IMR-90 (cell line): ENCODE measurements at regions not wholly inside any gene's neighbourhood (a gene's known extent, or its start where the extent isn't known, plus 50 kb on each side); places are given as distances from the start of the nearest gene placed in this dataset.

Experiments
- ATAC-seq: fragments of 200-7000 bp; cut with Tn5 transposase; 2 replicates; pipeline ENCODE4 v1.9.1; 2020; ENCODE audit warnings: low read depth, mild to moderate bottlenecking, moderate library complexity
- BruUV-seq: library from RNA; stranded (reverse); fragments of 400-500 nt; replicated peaks from 2 replicates; lab custom pipeline; 2021; lab: Mats Ljungman, UMichigan
- CTCF ChIA-PET: fragments of 300-600 bp; formaldehyde crosslinking; extraction: SDS; loops from one replicate; lab custom pipeline; 2021; ENCODE audit warnings: antibody characterized with exemption; lab: Yijun Ruan, JAX
- POLR2A ChIA-PET: fragments of 300-600 bp; sonication (Branson Sonifier 250); formaldehyde crosslinking; loops from one replicate; lab custom pipeline; 2022; ENCODE audit warnings: antibody characterized with exemption; ENCODE audit not compliant: unreplicated experiment; lab: Charles Lee
- DNase-seq: peaks from one replicate; pipeline ENCODE4 v3.0.0; 2013
- H2AFZ ChIP-seq: replicated peaks from 2 replicates; pipeline ENCODE3; 2013; ENCODE audit warnings: low read length, mild to moderate bottlenecking; ENCODE audit not compliant: poor library complexity
- H2AK5ac ChIP-seq: 2 replicates; pipeline ENCODE4 v1.6.1; 2013; ENCODE audit warnings: low read depth, low read length, inconsistent platforms
- H2AK9ac ChIP-seq: replicated peaks from 2 replicates; pipeline ENCODE3; 2013; ENCODE audit warnings: mild to moderate bottlenecking, low read depth, low read length, moderate library complexity; ENCODE audit not compliant: poor library complexity
- H2BK120ac ChIP-seq: 2 replicates; pipeline ENCODE4 v1.6.1; 2013; ENCODE audit warnings: low read depth, low read length, inconsistent platforms
- H2BK15ac ChIP-seq: 3 replicates; pipeline ENCODE4 v1.6.1; 2013; ENCODE audit warnings: low read depth, low read length, inconsistent platforms
- H2BK20ac ChIP-seq: 2 replicates; pipeline ENCODE4 v1.6.1; 2013; ENCODE audit warnings: low read depth, mild to moderate bottlenecking, inconsistent platforms, low read length, moderate library complexity
- H2BK5ac ChIP-seq: 2 replicates; pipeline ENCODE4 v1.6.1; 2013; ENCODE audit warnings: mild to moderate bottlenecking, low read depth, low read length, inconsistent platforms; ENCODE audit not compliant: poor library complexity, severe bottlenecking
- H3K14ac ChIP-seq: replicated peaks from 2 replicates; pipeline ENCODE4 v1.6.1; 2013; ENCODE audit warnings: low read depth, low read length, inconsistent platforms
- H3K18ac ChIP-seq: 2 replicates; pipeline ENCODE4 v1.6.1; 2013; ENCODE audit warnings: low read depth, low read length, control low read depth
- H3K23ac ChIP-seq: 2 replicates; pipeline ENCODE4 v1.6.1; 2013; ENCODE audit warnings: low read depth, low read length, inconsistent platforms
- H3K27ac ChIP-seq: 2 replicates; pipeline ENCODE4 v1.5.1; 2013; ENCODE audit warnings: mild to moderate bottlenecking, control low read depth, low read length; ENCODE audit not compliant: insufficient read depth
- H3K27me3 ChIP-seq: 2 replicates; pipeline ENCODE4 v1.6.1; 2013; ENCODE audit warnings: low read length; ENCODE audit not compliant: control insufficient read depth, insufficient read depth
- H3K36me3 ChIP-seq: 2 replicates; pipeline ENCODE4 v1.6.1; 2013; ENCODE audit warnings: low read length, mixed read lengths; ENCODE audit not compliant: control insufficient read depth, insufficient read depth
- H3K4ac ChIP-seq: 2 replicates; pipeline ENCODE4 v1.6.1; 2013; ENCODE audit warnings: low read depth, low read length, inconsistent platforms
- H3K4me1 ChIP-seq: 2 replicates; pipeline ENCODE4 v1.6.1; 2013; ENCODE audit warnings: low read length, mixed read lengths; ENCODE audit not compliant: control insufficient read depth, insufficient read depth
- H3K4me2 ChIP-seq: 2 replicates; pipeline ENCODE4 v1.6.1; 2013; ENCODE audit warnings: low read depth, mild to moderate bottlenecking, control low read depth, low read length, moderate library complexity
- H3K4me3 ChIP-seq: 2 replicates; pipeline ENCODE4 v1.5.1; 2013; ENCODE audit warnings: low read depth, mild to moderate bottlenecking, control low read depth, low read length, moderate library complexity; ENCODE audit not compliant: insufficient read depth
- H3K56ac ChIP-seq: 2 replicates; pipeline ENCODE4 v1.6.1; 2013; ENCODE audit warnings: low read length, inconsistent platforms; ENCODE audit not compliant: insufficient read depth; ENCODE audit errors: extremely low read depth
- H3K79me1 ChIP-seq, 2 experiments: 2 replicates each; pipeline ENCODE4 v1.6.1; 2013; ENCODE audit warnings: low read length in 2 of 2, inconsistent platforms in 1 of 2, low read depth in 1 of 2
- H3K9ac ChIP-seq: 2 replicates; pipeline ENCODE4 v1.6.1; 2013; ENCODE audit warnings: low read depth, low read length, control low read depth
- H3K9me1 ChIP-seq: 2 replicates; pipeline ENCODE4 v1.6.1; 2013; ENCODE audit warnings: low read length, inconsistent platforms; ENCODE audit not compliant: insufficient read depth
- H3K9me3 ChIP-seq: 2 replicates; pipeline ENCODE4 v1.6.1; 2013; ENCODE audit warnings: low read length; ENCODE audit not compliant: control insufficient read depth, insufficient read depth
- H4K20me1 ChIP-seq: 2 replicates; pipeline ENCODE4 v1.6.1; 2013; ENCODE audit warnings: low read length, inconsistent platforms; ENCODE audit not compliant: insufficient read depth
- H4K5ac ChIP-seq: 2 replicates; pipeline ENCODE4 v1.6.1; 2013; ENCODE audit warnings: mild to moderate bottlenecking, low read depth, low read length, control low read depth
- H4K8ac ChIP-seq, 2 experiments: 2 replicates each; pipeline ENCODE4 v1.6.1; 2013; ENCODE audit warnings: low read depth in 2 of 2, low read length in 2 of 2, control low read depth in 1 of 2, inconsistent platforms in 1 of 2
- H4K91ac ChIP-seq: 2 replicates; pipeline ENCODE4 v1.6.1; 2013; ENCODE audit warnings: low read depth, low read length, inconsistent platforms; ENCODE audit not compliant: insufficient read depth
- BHLHE40 ChIP-seq: fragments of 150-350 bp; IDR thresholded peaks from 2 replicates; pipeline ENCODE4 v1.6.1; 2016; ENCODE audit warnings: mild to moderate bottlenecking, low read depth, low read length
- CEBPB ChIP-seq: IDR thresholded peaks from 2 replicates; pipeline ENCODE4 v1.6.1; 2012; ENCODE audit warnings: low read depth, low read length, improper control_type of control experiment
- CTCF ChIP-seq: conservative IDR thresholded peaks from 2 replicates; pipeline ENCODE4 v1.5.1; 2012; ENCODE audit warnings: mild to moderate bottlenecking, low read depth, low read length, improper control_type of control experiment
- ELK1 ChIP-seq: fragments of 150-350 bp; IDR thresholded peaks from 2 replicates; pipeline ENCODE4 v1.6.1; 2016; ENCODE audit warnings: low read depth, mild to moderate bottlenecking, low read length, moderate library complexity, borderline replicate concordance
- MXI1 ChIP-seq: IDR thresholded peaks from 2 replicates; pipeline ENCODE4 v1.6.1; 2012; ENCODE audit warnings: low read depth, mild to moderate bottlenecking, low read length, moderate library complexity, borderline replicate concordance
- NFE2L2 ChIP-seq: fragments of 150-350 bp; IDR thresholded peaks from 2 replicates; pipeline ENCODE4 v1.6.1; 2016; ENCODE audit warnings: low read depth, mild to moderate bottlenecking, low read length
- POLR2A ChIP-seq: IDR thresholded peaks from 2 replicates; pipeline ENCODE4 v1.6.1; 2012; ENCODE audit warnings: mild to moderate bottlenecking, low read depth, low read length
- RFX5 ChIP-seq: IDR thresholded peaks from 2 replicates; pipeline ENCODE4 v1.8.0; 2012; ENCODE audit warnings: low read depth, mild to moderate bottlenecking, low read length, moderate library complexity
- USF2 ChIP-seq: fragments of 150-350 bp; IDR thresholded peaks from 2 replicates; pipeline ENCODE4 v1.6.1; 2017; ENCODE audit warnings: mild to moderate bottlenecking, antibody characterized with exemption, low read length, low read depth
- WGBS, 2 experiments: methylation state at CpG; one replicate each; pipeline versions ENCODE4 v1.1.5 to v1.1.7; 2013; ENCODE audit warnings: missing lambda C conversion rate in 2 of 2; ENCODE audit not compliant: insufficient read length in 1 of 2; ENCODE audit errors: extremely low coverage in 2 of 2; 5-methylcytosine and 5-hydroxymethylcytosine counted together
- dilution Hi-C: fragments of 300-500 bp; cut with HindIII; formaldehyde crosslinking; loops from one replicate; pipeline ENCODE4 v1.14.3; 2018; ENCODE audit warnings: low sequenced_read_pairs; ENCODE audit not compliant: unreplicated experiment
- in situ Hi-C: fragments of 300-500 bp; cut with MboI; formaldehyde crosslinking; loops from 3 replicates; pipeline ENCODE4 v1.14.3; 2019; ENCODE audit warnings: low sequenced_read_pairs, inconsistent platforms, mixed read lengths
- intact Hi-C: fragments of 100-400 bp; cut with micrococcal nuclease; formaldehyde crosslinking; loops from 2 replicates; pipeline ENCODE4 v1.10.0; 2022

- H3K4me1 ChIP-seq: no peaks in the 10 kb centered on the region
- H2AFZ ChIP-seq: no peak overlapping the region
- no TSS peak for BruUV-seq
- no peak overlapping the region for H3K14ac ChIP-seq
- ChIA-PET POLR2A (no interaction called here), CTCF (no interaction called here)
- no peak overlapping the region for H2BK15ac ChIP-seq
- H2BK120ac ChIP-seq: no peak overlapping the region
- ATAC-seq (no peak), DNase-seq (no peak)
- no peaks in the 10 kb centered on the region for H3K36me3 ChIP-seq
- H4K91ac ChIP-seq: no peak overlapping the region
- in situ Hi-C loops (no loop called here), dilution Hi-C loops (no loop called here), intact Hi-C loops (no loop called here)
- no peak overlapping the region for H2BK20ac ChIP-seq
- no peaks in the 10 kb centered on the region for H3K9me1 ChIP-seq
- no peak overlapping the region for H4K5ac ChIP-seq
- no peak overlapping the region for H4K8ac ChIP-seq
- no peak overlapping the region for H3K23ac ChIP-seq
- no peak overlapping the region for H3K9ac ChIP-seq
- no peak overlapping the region for H3K4ac ChIP-seq
- no CpG with 5 or more reads among the region's 3 CpGs for WGBS, 2 experiments
- H3K27ac ChIP-seq: no peak overlapping the region
- no peak overlapping the region for H3K18ac ChIP-seq
- H3K79me1 ChIP-seq: no peaks in the 10 kb centered on the region
- no peak overlapping the region for H2AK5ac ChIP-seq
- no peak overlapping the region for H2AK9ac ChIP-seq
- TF ChIP-seq MXI1: no peak
- TF ChIP-seq ELK1: no peak
- no peak for TF ChIP-seq RFX5
- no peak for TF ChIP-seq NFE2L2
- no peak for TF ChIP-seq CEBPB
- TF ChIP-seq BHLHE40: no peak
- TF ChIP-seq CTCF: no peak
- TF ChIP-seq POLR2A: no peak
- no peak for TF ChIP-seq USF2
- H3K56ac ChIP-seq: no peak overlapping the region
- no peak overlapping the region for H2BK5ac ChIP-seq
- no peaks in the 10 kb centered on the region for H3K27me3 ChIP-seq
- no peak overlapping the region for H3K4me2 ChIP-seq
- no peak overlapping the region for H3K4me3 ChIP-seq
- no peaks in the 10 kb centered on the region for H3K9me3 ChIP-seq
- no peaks in the 10 kb centered on the region for H4K20me1 ChIP-seq
Measured at GRCh38 chr1:221636096-221636495, 105.8 kb downstream of the DUSP10 start.
